Colonic mucosa (tissue), 4 donors: ENCODE measurements at regions not wholly inside any gene's neighbourhood (a gene's known extent, or its start where the extent isn't known, plus 50 kb on each side); places are given as distances from the start of the nearest gene placed in this dataset.

ENCODE experiments used
- DNase-seq: peaks from one replicate; pipeline ENCODE4 v3.0.0-alpha.2; 2020
- H3K27ac ChIP-seq: fragments of 200-600 bp; one replicate; pipeline ENCODE4 v1.8.0; 2021
- H3K27me3 ChIP-seq: fragments of 200-600 bp; one replicate; pipeline ENCODE4 v1.8.0; 2021
- H3K36me3 ChIP-seq: fragments of 200-600 bp; one replicate; pipeline ENCODE4 v1.8.0; 2021
- H3K4me1 ChIP-seq: fragments of 200-600 bp; one replicate; pipeline ENCODE4 v1.8.0; 2021; ENCODE audit warnings: mild to moderate bottlenecking
- H3K4me3 ChIP-seq: fragments of 200-600 bp; one replicate; pipeline ENCODE4 v1.8.0; 2021
- H3K9ac ChIP-seq, 2 donors: one replicate each; pipeline ENCODE4 v1.7.0; 2013; ENCODE audit warnings: control low read depth in 2 of 2, low read depth in 2 of 2, low read length in 2 of 2
- H3K9me3 ChIP-seq: fragments of 200-600 bp; one replicate; pipeline ENCODE4 v1.8.0; 2021
- intact Hi-C: fragments of 100-400 bp; cut with DNase I; formaldehyde crosslinking; loops from one replicate; pipeline ENCODE4 v1.14.1; 2022
- TF ChIP-seq, protein P1 (sequence below): fragments of 200-600 bp; IDR thresholded peaks from one replicate; pipeline ENCODE4 v1.8.0; 2022; ENCODE audit warnings: antibody characterized with exemption, mild to moderate bottlenecking
- donor health status: healthy.
- donor health status: DM: no; HTN: no; CAD: no.
- donor health status: DM: no; HTN: no; CAD: no.

- no peaks in the 10 kb centered on the region for H3K36me3 ChIP-seq
- intact Hi-C loops, result no loop called here
- H3K9ac ChIP-seq, result no peak overlapping the region
- H3K4me1 ChIP-seq, result no peaks in the 10 kb centered on the region
- no peak overlapping the region for H3K27ac ChIP-seq
- TF ChIP-seq, protein P1, sequence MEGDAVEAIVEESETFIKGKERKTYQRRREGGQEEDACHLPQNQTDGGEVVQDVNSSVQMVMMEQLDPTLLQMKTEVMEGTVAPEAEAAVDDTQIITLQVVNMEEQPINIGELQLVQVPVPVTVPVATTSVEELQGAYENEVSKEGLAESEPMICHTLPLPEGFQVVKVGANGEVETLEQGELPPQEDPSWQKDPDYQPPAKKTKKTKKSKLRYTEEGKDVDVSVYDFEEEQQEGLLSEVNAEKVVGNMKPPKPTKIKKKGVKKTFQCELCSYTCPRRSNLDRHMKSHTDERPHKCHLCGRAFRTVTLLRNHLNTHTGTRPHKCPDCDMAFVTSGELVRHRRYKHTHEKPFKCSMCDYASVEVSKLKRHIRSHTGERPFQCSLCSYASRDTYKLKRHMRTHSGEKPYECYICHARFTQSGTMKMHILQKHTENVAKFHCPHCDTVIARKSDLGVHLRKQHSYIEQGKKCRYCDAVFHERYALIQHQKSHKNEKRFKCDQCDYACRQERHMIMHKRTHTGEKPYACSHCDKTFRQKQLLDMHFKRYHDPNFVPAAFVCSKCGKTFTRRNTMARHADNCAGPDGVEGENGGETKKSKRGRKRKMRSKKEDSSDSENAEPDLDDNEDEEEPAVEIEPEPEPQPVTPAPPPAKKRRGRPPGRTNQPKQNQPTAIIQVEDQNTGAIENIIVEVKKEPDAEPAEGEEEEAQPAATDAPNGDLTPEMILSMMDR, result no peak
- no peaks in the 10 kb centered on the region for H3K9me3 ChIP-seq
- no peak overlapping the region for H3K4me3 ChIP-seq
- no peak for DNase-seq
- H3K27me3 ChIP-seq, result no peaks in the 10 kb centered on the region
Observed at GRCh38 chr12:125981610-125982253, 916.5 kb downstream of the AACS start.

DNA sequence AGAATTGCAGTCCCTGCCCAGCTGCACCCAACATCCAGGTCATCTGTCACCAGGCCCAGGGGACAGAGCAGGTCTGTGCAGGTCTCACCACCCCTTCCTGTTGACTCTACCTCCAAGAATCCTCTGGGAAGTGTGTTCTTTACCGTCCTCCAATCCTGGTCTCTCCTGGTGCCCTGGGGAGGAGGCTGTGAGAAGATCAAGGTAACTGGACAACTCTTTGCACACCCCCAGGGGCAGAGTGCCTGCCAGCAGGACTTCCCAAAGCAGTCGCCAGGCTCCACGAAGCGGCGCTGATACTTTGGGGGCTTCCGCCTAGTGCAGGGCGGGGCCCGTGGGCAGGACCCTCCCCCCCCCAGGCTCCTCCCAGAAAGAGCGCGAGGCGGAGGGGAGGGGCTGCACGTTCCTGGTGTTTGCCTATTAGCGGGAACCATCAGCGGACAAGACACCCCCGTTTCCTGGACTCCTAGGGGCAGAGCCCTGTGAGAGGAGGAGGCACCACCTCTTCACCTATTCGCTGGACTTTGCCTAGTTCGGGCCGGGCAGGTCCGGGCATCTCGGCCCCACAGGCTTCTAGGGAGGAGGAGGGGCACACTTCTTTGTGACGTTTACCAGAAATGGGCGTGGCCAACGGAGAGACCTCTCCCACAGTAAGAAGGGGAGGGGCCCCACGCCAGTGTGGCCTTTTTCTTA lies 918.0 kb downstream of the AACS start:
- intact Hi-C loops, result no loop called here
- peak overlapping the region; percentile 33 for H3K4me3 ChIP-seq
- peak; percentile 35 for DNase-seq
- H3K4me1 ChIP-seq, result no peaks in the 10 kb centered on the region
- H3K9me3 ChIP-seq, result no peaks in the 10 kb centered on the region
- H3K36me3 ChIP-seq, result no peaks in the 10 kb centered on the region
- TF ChIP-seq, protein P1, result no peak
- peak overlapping the region; percentile 18 for H3K27ac ChIP-seq
- H3K9ac ChIP-seq, result peak overlapping the region in 1 of 2 donors; percentile 51
- no peaks in the 10 kb centered on the region for H3K27me3 ChIP-seq

- Histone ChIP-seq H3K4me1 (no peaks in the 10 kb centered on the region), H3K4me3 (peak overlapping the region; percentile 33), H3K9ac (peak overlapping the region in 1 of 2 donors; percentile 34), H3K9me3 (no peaks in the 10 kb centered on the region), H3K27ac (peak overlapping the region; percentile 18), H3K36me3 (no peaks in the 10 kb centered on the region), H3K27me3 (no peaks in the 10 kb centered on the region)
- TF ChIP-seq, protein P1, result no peak
- intact Hi-C loops, result no loop called here
- no peak for DNase-seq
Observed at GRCh38 chr12:125983784-125984500, 918.7 kb downstream of the AACS start.

- Histone ChIP-seq H3K36me3 (no peaks in the 10 kb centered on the region), H3K4me1 (no peaks in the 10 kb centered on the region), H3K27ac (no peak overlapping the region), H3K4me3 (no peak overlapping the region), H3K9me3 (no peaks in the 10 kb centered on the region), H3K27me3 (no peaks in the 10 kb centered on the region), H3K9ac (no peak overlapping the region)
- no peak for DNase-seq
- intact Hi-C loops, result no loop called here
- TF ChIP-seq, protein P1, result no peak
Observed at GRCh38 chr12:125988545-125988944, 923.3 kb downstream of the AACS start.

GRCh38 chr12:125989696-125990095 lies 924.5 kb downstream of the AACS start:
- Histone ChIP-seq H3K36me3 (no peaks in the 10 kb centered on the region), H3K4me1 (no peaks in the 10 kb centered on the region), H3K27ac (no peak overlapping the region), H3K27me3 (no peaks in the 10 kb centered on the region), H3K4me3 (no peak overlapping the region), H3K9ac (no peak overlapping the region), H3K9me3 (no peaks in the 10 kb centered on the region)
- TF ChIP-seq, protein P1, result no peak
- intact Hi-C loops, result no loop called here
- DNase-seq, result no peak
